Left ventricle myocardium inferior (tissue), 1 donor: ENCODE measurements at regions not wholly inside any gene's neighbourhood (a gene's known extent, or its start where the extent isn't known, plus 50 kb on each side); places are given as distances from the start of the nearest gene placed in this dataset.

Experiments
- DNase-seq: peaks from one replicate; pipeline ENCODE4 v3.0.0-alpha.2; 2020
- H3K27ac ChIP-seq: fragments of 200-600 bp; replicated peaks from 2 replicates; pipeline ENCODE4 v1.8.0; 2021
- H3K27me3 ChIP-seq: fragments of 200-600 bp; 2 replicates; pipeline ENCODE4 v1.8.0; 2021; ENCODE audit warnings: low read depth
- H3K36me3 ChIP-seq: fragments of 200-600 bp; 2 replicates; pipeline ENCODE4 v1.8.0; 2021
- H3K4me1 ChIP-seq: fragments of 200-600 bp; 2 replicates; pipeline ENCODE4 v1.8.0; 2021
- H3K4me3 ChIP-seq: fragments of 200-600 bp; 2 replicates; pipeline ENCODE4 v1.8.0; 2021; ENCODE audit warnings: mild to moderate bottlenecking, moderate library complexity
- H3K9me3 ChIP-seq: fragments of 200-600 bp; replicated peaks from 2 replicates; pipeline ENCODE4 v1.8.0; 2021
- CTCF ChIP-seq: fragments of 200-600 bp; IDR thresholded peaks from 2 replicates; pipeline ENCODE4 v1.8.0; 2021; ENCODE audit warnings: antibody characterized with exemption, mild to moderate bottlenecking, borderline replicate concordance
- intact Hi-C: fragments of 100-400 bp; cut with micrococcal nuclease; formaldehyde crosslinking; loops from one replicate; pipeline ENCODE4 v1.11.0; 2022
- donor health status: DM: no; HTN: yes; CAD: no; lungs with severe emphysema.

- H3K27me3 ChIP-seq: peaks cover 23% of the 10 kb centered on the region
- no peak for TF ChIP-seq CTCF
- intact Hi-C loops: no loop called here
Measured at GRCh38 chr18:76557026-76557575, 62.1 kb upstream of the ZNF516 start.

GRCh38 chr18:76554547-76555222 lies 59.6 kb upstream of the ZNF516 start:
- Histone ChIP-seq H3K27me3 (peaks cover 21% of the 10 kb centered on the region), H3K36me3 (no peaks in the 10 kb centered on the region), H3K4me1 (no peaks in the 10 kb centered on the region), H3K9me3 (no peaks in the 10 kb centered on the region), H3K27ac (no peak overlapping the region), H3K4me3 (no peak overlapping the region)
- intact Hi-C loops: no loop called here
- no peak for TF ChIP-seq CTCF
- DNase-seq: no peak

More at GRCh38 chr18:76557026-76557575, 62.1 kb upstream of the ZNF516 start:
- H3K27ac ChIP-seq: no peak overlapping the region
- no peak overlapping the region for H3K4me3 ChIP-seq
- no peaks in the 10 kb centered on the region for H3K4me1 ChIP-seq
- no peaks in the 10 kb centered on the region for H3K36me3 ChIP-seq
- H3K9me3 ChIP-seq: no peaks in the 10 kb centered on the region
- no peak for DNase-seq

- Histone ChIP-seq H3K27ac (no peak overlapping the region), H3K4me3 (no peak overlapping the region), H3K4me1 (no peaks in the 10 kb centered on the region), H3K9me3 (no peaks in the 10 kb centered on the region), H3K36me3 (no peaks in the 10 kb centered on the region), H3K27me3 (peaks cover 14% of the 10 kb centered on the region)
- DNase-seq: no peak
- intact Hi-C loops: no loop called here
- TF ChIP-seq CTCF: no peak
Measured at GRCh38 chr18:76553715-76554546, 58.9 kb upstream of the ZNF516 start.

GRCh38 chr18:76548541-76548940 lies 53.5 kb upstream of the ZNF516 start:
- Histone ChIP-seq H3K4me3 (no peak overlapping the region), H3K27ac (no peak overlapping the region), H3K27me3 (peaks cover 19% of the 10 kb centered on the region), H3K4me1 (no peaks in the 10 kb centered on the region), H3K36me3 (no peaks in the 10 kb centered on the region), H3K9me3 (no peaks in the 10 kb centered on the region)
- no peak for DNase-seq
- intact Hi-C loops: no loop called here
- TF ChIP-seq CTCF: no peak

GRCh38 chr18:76547296-76547695 lies 52.3 kb upstream of the ZNF516 start:
- H3K4me3 ChIP-seq: no peak overlapping the region
- no peak for TF ChIP-seq CTCF
- no peaks in the 10 kb centered on the region for H3K4me1 ChIP-seq
- no peak overlapping the region for H3K27ac ChIP-seq
- no peaks in the 10 kb centered on the region for H3K9me3 ChIP-seq
- no peak for DNase-seq
- intact Hi-C loops: no loop called here
- peaks cover 28% of the 10 kb centered on the region for H3K27me3 ChIP-seq
- H3K36me3 ChIP-seq: no peaks in the 10 kb centered on the region
